ENCODE measurements at regions not wholly inside any gene's neighbourhood (a gene's known extent, or its start where the extent isn't known, plus 50 kb on each side); places are given as distances from the start of the nearest gene placed in this dataset.

GRCh38 chr7:136072447-136072846 is 95.3 kb upstream of the MTPN start:
- TF ChIP-seq CTCF (IDR thresholded peaks at IDR 0.05) (no peak), POLR2A (IDR thresholded peaks at IDR 0.05) (no peak), POLR2AphosphoS5 (IDR thresholded peaks at IDR 0.05) (no peak)

Measured in sigmoid colon (tissue), 4 donors.